HUES6 (cell line): ENCODE measurements at regions not wholly inside any gene's neighbourhood (a gene's known extent, or its start where the extent isn't known, plus 50 kb on each side); places are given as distances from the start of the nearest gene placed in this dataset.

Source experiments
- H3K27ac ChIP-seq: 2 replicates; pipeline ENCODE4 v1.7.0; 2013; ENCODE audit warnings: low read depth, mild to moderate bottlenecking, low read length, inconsistent platforms
- H3K27me3 ChIP-seq: 2 replicates; pipeline ENCODE4 v1.6.1; 2013; ENCODE audit warnings: low read length; ENCODE audit not compliant: control insufficient read depth, insufficient read depth
- H3K36me3 ChIP-seq: 2 replicates; pipeline ENCODE4 v1.6.1; 2013; ENCODE audit warnings: low read length; ENCODE audit not compliant: control insufficient read depth, insufficient read depth
- H3K4me1 ChIP-seq: 2 replicates; pipeline ENCODE4 v1.6.1; 2013; ENCODE audit warnings: low read length; ENCODE audit not compliant: control insufficient read depth, insufficient read depth
- H3K4me3 ChIP-seq: 2 replicates; pipeline ENCODE4 v1.5.1; 2013; ENCODE audit warnings: low read depth, low read length
- H3K9ac ChIP-seq: one replicate; pipeline ENCODE4 v1.6.1; 2013; ENCODE audit warnings: mild to moderate bottlenecking, low read length
- H3K9me3 ChIP-seq: 2 replicates; pipeline ENCODE4 v1.6.1; 2013; ENCODE audit warnings: low read depth, low read length; ENCODE audit not compliant: control insufficient read depth, insufficient read depth

- H3K4me1 ChIP-seq = peaks cover 26% of the 10 kb centered on the region
- no peaks in the 10 kb centered on the region for H3K36me3 ChIP-seq
- no peak overlapping the region for H3K9ac ChIP-seq
- no peak overlapping the region for H3K27ac ChIP-seq
- H3K27me3 ChIP-seq = no peaks in the 10 kb centered on the region
- H3K9me3 ChIP-seq = peaks cover 4% of the 10 kb centered on the region; the same call in 1 of the 2 replicates
- no peak overlapping the region for H3K4me3 ChIP-seq
These were observed 99.0 kb upstream of the LIMCH1 start for GRCh38 chr4:41438931-41439297.

- Histone ChIP-seq H3K9me3 (no peaks in the 10 kb centered on the region), H3K4me1 (peaks cover 5% of the 10 kb centered on the region; the same call in 1 of the 2 replicates), H3K27ac (no peak overlapping the region), H3K27me3 (no peaks in the 10 kb centered on the region), H3K36me3 (no peaks in the 10 kb centered on the region), H3K9ac (no peak overlapping the region), H3K4me3 (no peak overlapping the region)
These were observed 95.1 kb upstream of the LIMCH1 start for GRCh38 chr4:41442810-41443209.

- Histone ChIP-seq H3K9me3 (no peaks in the 10 kb centered on the region), H3K27me3 (no peaks in the 10 kb centered on the region), H3K27ac (no peak overlapping the region), H3K4me1 (peaks cover 5% of the 10 kb centered on the region; the same call in 1 of the 2 replicates), H3K4me3 (no peak overlapping the region), H3K36me3 (no peaks in the 10 kb centered on the region), H3K9ac (no peak overlapping the region)
These were observed 94.4 kb upstream of the LIMCH1 start for GRCh38 chr4:41443340-41444079.

GRCh38 chr4:41446391-41446790 lies 91.6 kb upstream of the LIMCH1 start:
- Histone ChIP-seq H3K36me3 (no peaks in the 10 kb centered on the region), H3K9me3 (no peaks in the 10 kb centered on the region; the same call in 1 of the 2 replicates), H3K27ac (no peak overlapping the region), H3K27me3 (no peaks in the 10 kb centered on the region), H3K4me1 (no peaks in the 10 kb centered on the region), H3K9ac (no peak overlapping the region), H3K4me3 (no peak overlapping the region)

- no peak overlapping the region for H3K4me3 ChIP-seq
- no peaks in the 10 kb centered on the region for H3K27me3 ChIP-seq
- H3K4me1 ChIP-seq = no peaks in the 10 kb centered on the region
- H3K27ac ChIP-seq = no peak overlapping the region
- no peak overlapping the region for H3K9ac ChIP-seq
- no peaks in the 10 kb centered on the region; the same call in 1 of the 2 replicates for H3K9me3 ChIP-seq
- no peaks in the 10 kb centered on the region for H3K36me3 ChIP-seq
These were observed 90.8 kb upstream of the LIMCH1 start for GRCh38 chr4:41446981-41447725.

GRCh38 chr4:41448934-41449333 lies 89.0 kb upstream of the LIMCH1 start:
- H3K4me1 ChIP-seq = peaks cover 5% of the 10 kb centered on the region
- no peak overlapping the region for H3K4me3 ChIP-seq
- no peaks in the 10 kb centered on the region for H3K36me3 ChIP-seq
- no peaks in the 10 kb centered on the region; the same call in 1 of the 2 replicates for H3K9me3 ChIP-seq
- H3K9ac ChIP-seq = no peak overlapping the region
- no peak overlapping the region for H3K27ac ChIP-seq
- no peaks in the 10 kb centered on the region for H3K27me3 ChIP-seq

GRCh38 chr4:41451961-41452360 lies 86.0 kb upstream of the LIMCH1 start:
- no peaks in the 10 kb centered on the region; the same call in 1 of the 2 replicates for H3K9me3 ChIP-seq
- no peak overlapping the region for H3K4me3 ChIP-seq
- peaks cover 34% of the 10 kb centered on the region for H3K4me1 ChIP-seq
- H3K27me3 ChIP-seq = no peaks in the 10 kb centered on the region
- no peaks in the 10 kb centered on the region for H3K36me3 ChIP-seq
- H3K27ac ChIP-seq = no peak overlapping the region
- no peak overlapping the region for H3K9ac ChIP-seq

GRCh38 chr4:41452484-41453225 lies 85.3 kb upstream of the LIMCH1 start:
- no peaks in the 10 kb centered on the region for H3K27me3 ChIP-seq
- H3K9ac ChIP-seq = no peak overlapping the region
- H3K9me3 ChIP-seq = no peaks in the 10 kb centered on the region; the same call in 1 of the 2 replicates
- H3K4me3 ChIP-seq = no peak overlapping the region
- H3K36me3 ChIP-seq = no peaks in the 10 kb centered on the region
- peaks cover 34% of the 10 kb centered on the region for H3K4me1 ChIP-seq
- H3K27ac ChIP-seq = no peak overlapping the region

GRCh38 chr4:41454423-41454822 lies 83.5 kb upstream of the LIMCH1 start:
- Histone ChIP-seq H3K27me3 (no peaks in the 10 kb centered on the region), H3K4me3 (no peak overlapping the region), H3K27ac (no peak overlapping the region), H3K36me3 (no peaks in the 10 kb centered on the region), H3K9me3 (no peaks in the 10 kb centered on the region; the same call in 1 of the 2 replicates), H3K4me1 (peaks cover 34% of the 10 kb centered on the region), H3K9ac (no peak overlapping the region)

- H3K9ac ChIP-seq = no peak overlapping the region
- no peak overlapping the region for H3K4me3 ChIP-seq
- peaks cover 34% of the 10 kb centered on the region for H3K4me1 ChIP-seq
- H3K9me3 ChIP-seq = no peaks in the 10 kb centered on the region
- H3K27me3 ChIP-seq = no peaks in the 10 kb centered on the region
- H3K27ac ChIP-seq = no peak overlapping the region
- H3K36me3 ChIP-seq = no peaks in the 10 kb centered on the region
These were observed 82.8 kb upstream of the LIMCH1 start for GRCh38 chr4:41455206-41455605.
